IgD-negative memory B cell (primary cell): ENCODE measurements at regions not wholly inside any gene's neighbourhood (a gene's known extent, or its start where the extent isn't known, plus 50 kb on each side); places are given as distances from the start of the nearest gene placed in this dataset.

Experiments used
- H3K27ac Mint-ChIP-seq, 3 donors: one replicate each; pipeline ENCODE4 v1.8.0; 2020 to 2022; ENCODE audit warnings: mild to moderate bottlenecking in 3 of 3, mixed read lengths in 3 of 3, moderate library complexity in 1 of 3
- H3K27me3 Mint-ChIP-seq: one replicate; pipeline ENCODE4 v1.8.0; 2021; ENCODE audit warnings: mixed read lengths
- H3K36me3 Mint-ChIP-seq: one replicate; pipeline ENCODE4 v1.8.0; 2020; ENCODE audit warnings: mild to moderate bottlenecking, mixed read lengths
- H3K4me1 Mint-ChIP-seq, 3 donors: one replicate each; pipeline ENCODE4 v1.8.0; 2020 to 2022; ENCODE audit warnings: mixed read lengths in 3 of 3, mild to moderate bottlenecking in 1 of 3
- H3K4me3 Mint-ChIP-seq, 4 donors: one replicate each; pipeline ENCODE4 v1.8.0; 2020 to 2022; ENCODE audit warnings: mild to moderate bottlenecking in 4 of 4, mixed read lengths in 4 of 4, moderate library complexity in 3 of 4
- H3K9me3 Mint-ChIP-seq, 3 donors: one replicate each; pipeline ENCODE4 v1.8.0; 2020 to 2021; ENCODE audit warnings: mixed read lengths in 3 of 3, mild to moderate bottlenecking in 1 of 3

- Mint-ChIP-seq H3K4me3 (no peak overlapping the region), H3K9me3 (peaks cover 0 to 2% (median 0%) of the 10 kb centered on the region in 3 donors), H3K4me1 (no peaks in the 10 kb centered on the region), H3K36me3 (no peaks in the 10 kb centered on the region), H3K27me3 (peaks cover 4% of the 10 kb centered on the region), H3K27ac (no peak overlapping the region)
These were observed 137.8 kb downstream of the PHLDA1 start for GRCh38 chr12:75893765-75894164.

DNA sequence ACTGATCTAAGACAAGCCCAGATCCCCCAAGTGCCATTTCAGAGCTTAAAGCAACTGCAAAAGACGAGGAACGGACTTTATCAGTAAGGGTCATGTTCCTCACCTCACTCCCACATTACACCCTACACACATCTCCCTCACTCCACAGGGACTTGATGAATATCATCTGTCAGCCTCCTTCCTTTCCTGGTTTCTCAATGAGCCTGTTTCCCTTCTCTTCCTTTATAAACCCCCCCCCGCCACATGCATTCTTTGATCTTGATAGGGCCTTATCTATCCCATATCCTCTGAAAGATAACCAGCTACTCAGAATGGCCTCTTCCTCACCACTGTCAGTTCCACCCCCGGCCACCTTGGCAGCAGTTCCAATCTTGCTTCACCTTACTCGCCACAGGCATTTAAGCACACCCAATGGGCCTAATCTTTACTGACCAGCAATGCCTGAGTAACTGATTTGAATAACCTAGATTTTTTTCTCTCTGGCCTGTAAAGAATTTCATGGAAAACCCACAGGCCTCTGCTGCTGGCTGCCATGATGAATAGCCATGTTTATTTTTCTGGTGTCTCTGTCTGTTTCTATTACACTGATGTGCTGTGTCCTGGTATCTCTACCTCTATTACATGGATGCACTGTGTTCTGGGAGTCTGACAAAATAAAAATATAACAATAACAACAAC lies 138.7 kb downstream of the PHLDA1 start:
- H3K27me3 Mint-ChIP-seq, result peaks cover 4% of the 10 kb centered on the region
- peaks cover 0 to 2% (median 0%) of the 10 kb centered on the region in 3 donors for H3K9me3 Mint-ChIP-seq
- H3K4me1 Mint-ChIP-seq, result no peaks in the 10 kb centered on the region
- no peaks in the 10 kb centered on the region for H3K36me3 Mint-ChIP-seq
- no peak overlapping the region for H3K4me3 Mint-ChIP-seq
- no peak overlapping the region for H3K27ac Mint-ChIP-seq

GRCh38 chr12:75891072-75891471 lies 140.5 kb downstream of the PHLDA1 start:
- no peak overlapping the region for H3K4me3 Mint-ChIP-seq
- peaks cover 4% of the 10 kb centered on the region for H3K27me3 Mint-ChIP-seq
- peaks cover 0 to 2% (median 0%) of the 10 kb centered on the region in 3 donors for H3K9me3 Mint-ChIP-seq
- no peaks in the 10 kb centered on the region for H3K4me1 Mint-ChIP-seq
- no peaks in the 10 kb centered on the region for H3K36me3 Mint-ChIP-seq
- no peak overlapping the region for H3K27ac Mint-ChIP-seq

- Mint-ChIP-seq H3K36me3 (no peaks in the 10 kb centered on the region), H3K27me3 (peaks cover 2% of the 10 kb centered on the region), H3K4me3 (no peak overlapping the region), H3K27ac (no peak overlapping the region), H3K4me1 (no peaks in the 10 kb centered on the region), H3K9me3 (peaks cover 0 to 2% (median 0%) of the 10 kb centered on the region in 3 donors)
These were observed 140.9 kb downstream of the PHLDA1 start for GRCh38 chr12:75890660-75891059.

DNA sequence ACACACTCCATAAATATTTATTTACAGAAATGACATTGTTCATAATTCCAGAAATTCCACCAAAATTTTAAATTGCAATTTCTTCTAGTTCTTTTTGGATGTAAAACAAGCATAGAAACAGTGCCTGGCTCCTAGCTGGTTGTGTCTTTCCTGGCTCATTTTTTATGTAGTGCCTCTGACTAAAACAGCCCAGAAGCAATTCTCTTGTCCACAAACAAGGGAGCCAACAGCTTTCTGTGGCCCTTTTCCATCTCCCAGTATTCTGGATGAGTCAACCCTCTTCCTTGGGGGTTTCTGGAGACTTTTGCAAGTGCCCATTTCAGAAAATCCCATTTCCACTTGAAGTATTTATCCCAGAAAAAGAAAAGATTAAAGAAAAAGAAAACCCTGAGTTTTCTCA lies 141.4 kb downstream of the PHLDA1 start:
- no peak overlapping the region for H3K27ac Mint-ChIP-seq
- H3K27me3 Mint-ChIP-seq, result peaks cover 2% of the 10 kb centered on the region
- no peak overlapping the region for H3K4me3 Mint-ChIP-seq
- H3K36me3 Mint-ChIP-seq, result no peaks in the 10 kb centered on the region
- H3K4me1 Mint-ChIP-seq, result no peaks in the 10 kb centered on the region
- H3K9me3 Mint-ChIP-seq, result peaks cover 0 to under 1% (median 0%) of the 10 kb centered on the region in 3 donors

- no peak overlapping the region for H3K27ac Mint-ChIP-seq
- H3K4me3 Mint-ChIP-seq, result no peak overlapping the region
- no peaks in the 10 kb centered on the region for H3K9me3 Mint-ChIP-seq
- H3K27me3 Mint-ChIP-seq, result peaks cover 6% of the 10 kb centered on the region
- no peaks in the 10 kb centered on the region for H3K36me3 Mint-ChIP-seq
- peaks cover 0 to 1% (median 0%) of the 10 kb centered on the region in 3 donors for H3K4me1 Mint-ChIP-seq
These were observed 142.5 kb downstream of the PHLDA1 start for GRCh38 chr12:75888874-75889613.

GRCh38 chr12:75888399-75888798 lies 143.2 kb downstream of the PHLDA1 start:
- Mint-ChIP-seq H3K4me3 (no peak overlapping the region), H3K27ac (no peak overlapping the region), H3K4me1 (peaks cover 0 to 1% (median 0%) of the 10 kb centered on the region in 3 donors), H3K27me3 (peaks cover 9% of the 10 kb centered on the region), H3K9me3 (no peaks in the 10 kb centered on the region), H3K36me3 (no peaks in the 10 kb centered on the region)

- Mint-ChIP-seq H3K27me3 (peaks cover 9% of the 10 kb centered on the region), H3K27ac (no peak overlapping the region), H3K4me1 (peaks cover 0 to 1% (median 0%) of the 10 kb centered on the region in 3 donors), H3K4me3 (no peak overlapping the region), H3K36me3 (no peaks in the 10 kb centered on the region), H3K9me3 (no peaks in the 10 kb centered on the region)
These were observed 143.6 kb downstream of the PHLDA1 start for GRCh38 chr12:75887979-75888378.

GRCh38 chr12:75884465-75884985 lies 147.1 kb downstream of the PHLDA1 start:
- H3K4me3 Mint-ChIP-seq, result no peak overlapping the region
- H3K27ac Mint-ChIP-seq, result no peak overlapping the region
- peaks cover 0 to 1% (median 0%) of the 10 kb centered on the region in 3 donors for H3K4me1 Mint-ChIP-seq
- H3K27me3 Mint-ChIP-seq, result peaks cover 9% of the 10 kb centered on the region
- H3K9me3 Mint-ChIP-seq, result no peaks in the 10 kb centered on the region
- H3K36me3 Mint-ChIP-seq, result no peaks in the 10 kb centered on the region

GRCh38 chr12:75883241-75883640 lies 148.3 kb downstream of the PHLDA1 start:
- no peaks in the 10 kb centered on the region for H3K36me3 Mint-ChIP-seq
- peak overlapping the region in 1 of 3 donors; percentile 6 for H3K27ac Mint-ChIP-seq
- no peak overlapping the region for H3K4me3 Mint-ChIP-seq
- H3K9me3 Mint-ChIP-seq, result no peaks in the 10 kb centered on the region
- peaks cover 9% of the 10 kb centered on the region for H3K27me3 Mint-ChIP-seq
- peaks cover 0 to 1% (median 0%) of the 10 kb centered on the region in 3 donors for H3K4me1 Mint-ChIP-seq

- H3K9me3 Mint-ChIP-seq, result no peaks in the 10 kb centered on the region
- H3K4me3 Mint-ChIP-seq, result no peak overlapping the region
- H3K36me3 Mint-ChIP-seq, result no peaks in the 10 kb centered on the region
- H3K27ac Mint-ChIP-seq, result no peak overlapping the region
- peaks cover 0 to 1% (median 0%) of the 10 kb centered on the region in 3 donors for H3K4me1 Mint-ChIP-seq
- peaks cover 9% of the 10 kb centered on the region for H3K27me3 Mint-ChIP-seq
These were observed 149.2 kb downstream of the PHLDA1 start for GRCh38 chr12:75882421-75882820.

DNA sequence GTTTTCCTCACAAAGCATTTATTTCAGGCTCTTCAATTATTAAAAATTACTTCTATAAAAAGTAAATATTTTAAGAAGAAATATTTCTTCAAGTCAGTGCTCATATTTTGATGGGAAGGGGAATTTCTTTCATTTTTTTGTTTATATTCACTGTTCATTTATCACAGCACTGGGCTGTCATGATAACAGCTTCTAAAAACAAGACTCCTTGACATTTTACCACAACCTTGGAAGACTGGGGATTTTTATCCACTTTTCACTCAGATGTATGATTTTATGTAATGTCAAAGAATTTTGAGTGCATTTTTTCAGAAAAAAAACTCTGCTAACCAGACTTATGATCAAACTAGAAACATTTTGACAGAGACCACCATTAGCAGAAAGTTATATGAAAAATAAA lies 149.7 kb downstream of the PHLDA1 start:
- Mint-ChIP-seq H3K27me3 (peaks cover 9% of the 10 kb centered on the region), H3K4me1 (peaks cover 0 to 1% (median 0%) of the 10 kb centered on the region in 3 donors), H3K4me3 (no peak overlapping the region), H3K36me3 (no peaks in the 10 kb centered on the region), H3K27ac (no peak overlapping the region), H3K9me3 (no peaks in the 10 kb centered on the region)

- Mint-ChIP-seq H3K27ac (no peak overlapping the region), H3K4me1 (no peaks in the 10 kb centered on the region), H3K9me3 (no peaks in the 10 kb centered on the region), H3K27me3 (peaks cover 18% of the 10 kb centered on the region), H3K4me3 (peak overlapping the region in 1 of 4 donors; percentile 72), H3K36me3 (no peaks in the 10 kb centered on the region)
These were observed 153.6 kb downstream of the PHLDA1 start for GRCh38 chr12:75877763-75878621.

- Mint-ChIP-seq H3K27me3 (peaks cover 21% of the 10 kb centered on the region), H3K27ac (no peak overlapping the region)
These were observed 154.5 kb downstream of the PHLDA1 start for GRCh38 chr12:75876832-75877762.

More at GRCh38 chr12:75876832-75877762, 154.5 kb downstream of the PHLDA1 start:
- Mint-ChIP-seq H3K4me1 (no peaks in the 10 kb centered on the region), H3K4me3 (no peak overlapping the region), H3K9me3 (no peaks in the 10 kb centered on the region), H3K36me3 (no peaks in the 10 kb centered on the region)
